ENCODE measurements at regions not wholly inside any gene's neighbourhood (a gene's known extent, or its start where the extent isn't known, plus 50 kb on each side); places are given as distances from the start of the nearest gene placed in this dataset.
"Not testable (repeated sequence)": the region's sequence is repeated elsewhere in the genome, so short reads cannot be mapped to it uniquely, and the experiment has no call there.

GRCh38 chr21:41616031-41616591, 108.2 kb upstream of the TMPRSS2 start:
- H3K9me3 Mint-ChIP-seq = no peaks in the 10 kb centered on the region
- H3K4me3 Mint-ChIP-seq (ENCODE audit: low read depth) = no peak overlapping the region
- no peaks in the 10 kb centered on the region for H3K36me3 Mint-ChIP-seq (ENCODE audit: low read depth)
- no peak overlapping the region for H3K27ac Mint-ChIP-seq
- no peaks in the 10 kb centered on the region for H3K4me1 Mint-ChIP-seq (ENCODE audit: low read depth)
- no peak for DNase-seq (ENCODE audit: low spot score)
- peaks cover 8% of the 10 kb centered on the region for H3K27me3 Mint-ChIP-seq (ENCODE audit: low read depth)
- intact Hi-C loops (cut with micrococcal nuclease) = no loop called here

- Mint-ChIP-seq H3K4me3 (ENCODE audit: low read depth) (no peak overlapping the region), H3K27ac (no peak overlapping the region), H3K9me3 (no peaks in the 10 kb centered on the region), H3K27me3 (ENCODE audit: low read depth) (peaks cover 8% of the 10 kb centered on the region), H3K4me1 (ENCODE audit: low read depth) (no peaks in the 10 kb centered on the region), H3K36me3 (ENCODE audit: low read depth) (no peaks in the 10 kb centered on the region)
- no peak for DNase-seq (ENCODE audit: low spot score)
- intact Hi-C loops (cut with micrococcal nuclease) = no loop called here
Observed at GRCh38 chr21:41615613-41616012, 107.7 kb upstream of the TMPRSS2 start.

- Mint-ChIP-seq H3K9me3 (no peaks in the 10 kb centered on the region), H3K27ac (no peak overlapping the region), H3K4me1 (ENCODE audit: low read depth) (no peaks in the 10 kb centered on the region), H3K27me3 (ENCODE audit: low read depth) (peaks cover 8% of the 10 kb centered on the region), H3K4me3 (ENCODE audit: low read depth) (no peak overlapping the region), H3K36me3 (ENCODE audit: low read depth) (no peaks in the 10 kb centered on the region)
- DNase-seq (ENCODE audit: low spot score) = no peak
- intact Hi-C loops (cut with micrococcal nuclease) = no loop called here
Observed at GRCh38 chr21:41614511-41614910, 106.6 kb upstream of the TMPRSS2 start.

DNA sequence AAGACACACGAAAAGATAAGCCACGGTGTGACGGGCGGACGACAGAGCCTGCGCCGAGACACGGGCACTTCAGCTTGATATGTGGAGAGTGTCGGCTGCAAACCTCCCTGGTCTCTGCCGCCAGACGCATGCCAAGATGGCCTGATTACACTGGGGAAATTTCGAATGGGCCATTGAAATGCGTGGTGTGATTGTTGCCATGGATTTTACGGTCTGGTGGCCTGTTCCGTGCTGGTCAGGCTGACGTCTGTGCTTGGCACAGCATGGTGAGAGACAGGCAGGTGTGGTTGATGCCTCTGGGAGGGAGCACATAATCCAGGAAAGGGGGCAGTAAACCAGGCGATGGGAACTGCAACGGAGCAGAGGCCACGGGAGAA, 105.6 kb upstream of the TMPRSS2 start:
- Mint-ChIP-seq H3K36me3 (ENCODE audit: low read depth) (no peaks in the 10 kb centered on the region), H3K4me3 (ENCODE audit: low read depth) (no peak overlapping the region), H3K4me1 (ENCODE audit: low read depth) (no peaks in the 10 kb centered on the region), H3K27ac (no peak overlapping the region), H3K27me3 (ENCODE audit: low read depth) (peaks cover 8% of the 10 kb centered on the region), H3K9me3 (no peaks in the 10 kb centered on the region)
- no peak for DNase-seq (ENCODE audit: low spot score)
- intact Hi-C loops (cut with micrococcal nuclease) = loop anchor here (2.0 kb wide), 1 partner anchor 503 kb away; no protein-coding TSS in a partner anchor

GRCh38 chr21:41612674-41613532, 104.9 kb upstream of the TMPRSS2 start:
- H3K36me3 Mint-ChIP-seq (ENCODE audit: low read depth) = no peaks in the 10 kb centered on the region
- H3K4me1 Mint-ChIP-seq (ENCODE audit: low read depth) = no peaks in the 10 kb centered on the region
- H3K27ac Mint-ChIP-seq = no peak overlapping the region
- no peaks in the 10 kb centered on the region for H3K9me3 Mint-ChIP-seq
- H3K4me3 Mint-ChIP-seq (ENCODE audit: low read depth) = no peak overlapping the region
- peaks cover 8% of the 10 kb centered on the region for H3K27me3 Mint-ChIP-seq (ENCODE audit: low read depth)
- no peak for DNase-seq (ENCODE audit: low spot score)
- intact Hi-C loops (cut with micrococcal nuclease) = loop anchor here (2.0 kb wide), 1 partner anchor 504 kb away; no protein-coding TSS in a partner anchor

DNA sequence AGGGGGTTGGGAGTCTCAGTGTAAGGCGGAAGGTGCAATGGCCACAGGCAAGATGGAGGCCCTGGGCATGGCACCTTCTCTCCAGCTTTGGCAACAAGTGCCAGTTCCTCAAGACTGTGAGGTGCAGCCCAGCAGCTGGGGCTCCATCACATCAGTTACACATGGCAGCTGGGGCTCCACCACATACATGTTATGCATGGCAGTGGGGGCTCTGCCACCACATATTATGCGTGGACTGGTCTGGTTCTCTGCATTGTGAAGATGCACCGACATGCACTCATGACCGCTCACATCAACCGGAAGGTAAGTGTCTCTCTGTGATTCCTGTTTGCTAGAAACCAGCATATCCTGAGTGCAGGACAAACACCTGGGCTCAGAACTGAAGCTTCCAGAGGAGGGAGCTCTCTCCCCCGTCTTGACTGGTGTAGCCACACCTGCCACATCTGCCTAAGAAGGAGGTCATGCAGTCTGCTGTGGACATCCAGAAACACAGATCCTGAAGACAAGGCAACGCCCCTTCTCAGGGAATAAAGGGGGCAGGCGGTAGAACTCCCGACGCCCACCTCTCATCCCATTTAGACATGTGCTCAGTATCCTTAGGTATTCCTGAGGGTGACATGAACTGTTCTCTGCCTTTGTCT, 104.1 kb upstream of the TMPRSS2 start:
- Mint-ChIP-seq H3K4me1 (ENCODE audit: low read depth) (no peaks in the 10 kb centered on the region), H3K36me3 (ENCODE audit: low read depth) (no peaks in the 10 kb centered on the region), H3K27ac (no peak overlapping the region), H3K9me3 (no peaks in the 10 kb centered on the region), H3K27me3 (ENCODE audit: low read depth) (peaks cover 8% of the 10 kb centered on the region), H3K4me3 (ENCODE audit: low read depth) (no peak overlapping the region)
- no peak for DNase-seq (ENCODE audit: low spot score)
- intact Hi-C loops (cut with micrococcal nuclease) = loop anchor here (2.0 kb wide), 1 partner anchor 505 kb away; no protein-coding TSS in a partner anchor

DNA sequence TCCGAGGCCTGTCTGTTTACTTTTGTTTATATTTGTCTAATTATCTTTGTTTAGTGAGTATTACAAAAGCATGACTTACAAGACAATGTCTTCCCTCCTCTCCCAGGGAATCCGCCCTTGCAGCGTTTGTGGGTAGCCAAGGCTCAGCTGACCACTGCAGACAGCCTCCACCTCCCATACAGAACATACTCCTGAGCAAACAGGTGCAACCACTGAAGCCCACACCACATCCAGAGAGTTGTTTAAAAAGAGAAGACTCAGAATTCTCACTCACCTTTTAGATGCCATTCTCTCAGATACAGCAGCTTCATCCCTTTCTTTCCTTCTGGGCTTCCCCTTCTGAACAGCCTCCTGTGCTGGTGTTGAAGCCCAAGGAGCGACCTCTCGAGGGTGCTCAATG, 103.5 kb upstream of the TMPRSS2 start:
- Mint-ChIP-seq H3K4me1 (ENCODE audit: low read depth) (no peaks in the 10 kb centered on the region), H3K27me3 (ENCODE audit: low read depth) (peaks cover 5% of the 10 kb centered on the region), H3K9me3 (no peaks in the 10 kb centered on the region), H3K4me3 (ENCODE audit: low read depth) (no peak overlapping the region), H3K27ac (no peak overlapping the region), H3K36me3 (ENCODE audit: low read depth) (no peaks in the 10 kb centered on the region)
- DNase-seq (ENCODE audit: low spot score) = no peak
- intact Hi-C loops (cut with micrococcal nuclease) = no loop called here

GRCh38 chr21:41610840-41611115, 102.8 kb upstream of the TMPRSS2 start:
- H3K36me3 Mint-ChIP-seq (ENCODE audit: low read depth); H3K4me1 Mint-ChIP-seq (ENCODE audit: low read depth); H3K4me3 Mint-ChIP-seq (ENCODE audit: low read depth); DNase-seq (ENCODE audit: low spot score); H3K9me3 Mint-ChIP-seq; H3K27me3 Mint-ChIP-seq (ENCODE audit: low read depth); intact Hi-C loops (cut with micrococcal nuclease); H3K27ac Mint-ChIP-seq: not testable (repeated sequence)

- intact Hi-C loops (cut with micrococcal nuclease) = no loop called here
- no peak for DNase-seq (ENCODE audit: low spot score)
- Mint-ChIP-seq H3K4me3 (ENCODE audit: low read depth) (no peak overlapping the region), H3K27me3 (ENCODE audit: low read depth) (peaks cover 5% of the 10 kb centered on the region), H3K36me3 (ENCODE audit: low read depth) (no peaks in the 10 kb centered on the region), H3K27ac (no peak overlapping the region), H3K4me1 (ENCODE audit: low read depth) (no peaks in the 10 kb centered on the region), H3K9me3 (no peaks in the 10 kb centered on the region)
Observed at GRCh38 chr21:41610042-41610839, 102.3 kb upstream of the TMPRSS2 start.

GRCh38 chr21:41606706-41607105, 98.7 kb upstream of the TMPRSS2 start:
- Mint-ChIP-seq H3K4me1 (ENCODE audit: low read depth) (no peaks in the 10 kb centered on the region), H3K27ac (no peak overlapping the region), H3K9me3 (no peaks in the 10 kb centered on the region), H3K36me3 (ENCODE audit: low read depth) (no peaks in the 10 kb centered on the region), H3K4me3 (ENCODE audit: low read depth) (no peak overlapping the region), H3K27me3 (ENCODE audit: low read depth) (peaks cover 4% of the 10 kb centered on the region)
- intact Hi-C loops (cut with micrococcal nuclease) = no loop called here
- DNase-seq (ENCODE audit: low spot score) = no peak

DNA sequence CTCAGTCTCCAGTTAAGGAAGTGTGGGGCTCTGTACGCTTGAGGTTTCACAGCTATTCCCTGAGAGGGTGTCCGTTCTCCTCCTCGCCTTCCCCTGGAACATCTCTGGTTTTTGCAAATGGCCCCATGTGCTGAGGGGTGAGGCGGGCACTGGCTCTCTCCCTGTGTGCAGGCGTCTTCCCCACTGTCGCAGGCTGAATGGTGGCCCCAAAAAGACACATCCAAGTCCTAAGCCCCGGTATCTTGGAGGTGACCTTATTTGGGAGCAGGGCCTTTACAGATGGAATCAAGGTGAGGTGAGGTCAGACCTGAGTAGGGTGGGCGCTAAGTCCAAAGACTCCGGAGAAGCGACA, 98.0 kb upstream of the TMPRSS2 start:
- Mint-ChIP-seq H3K9me3 (no peaks in the 10 kb centered on the region), H3K36me3 (ENCODE audit: low read depth) (no peaks in the 10 kb centered on the region), H3K27me3 (ENCODE audit: low read depth) (no peaks in the 10 kb centered on the region), H3K4me3 (ENCODE audit: low read depth) (no peak overlapping the region), H3K27ac (no peak overlapping the region), H3K4me1 (ENCODE audit: low read depth) (no peaks in the 10 kb centered on the region)
- DNase-seq (ENCODE audit: low spot score) = no peak
- intact Hi-C loops (cut with micrococcal nuclease) = no loop called here

DNA sequence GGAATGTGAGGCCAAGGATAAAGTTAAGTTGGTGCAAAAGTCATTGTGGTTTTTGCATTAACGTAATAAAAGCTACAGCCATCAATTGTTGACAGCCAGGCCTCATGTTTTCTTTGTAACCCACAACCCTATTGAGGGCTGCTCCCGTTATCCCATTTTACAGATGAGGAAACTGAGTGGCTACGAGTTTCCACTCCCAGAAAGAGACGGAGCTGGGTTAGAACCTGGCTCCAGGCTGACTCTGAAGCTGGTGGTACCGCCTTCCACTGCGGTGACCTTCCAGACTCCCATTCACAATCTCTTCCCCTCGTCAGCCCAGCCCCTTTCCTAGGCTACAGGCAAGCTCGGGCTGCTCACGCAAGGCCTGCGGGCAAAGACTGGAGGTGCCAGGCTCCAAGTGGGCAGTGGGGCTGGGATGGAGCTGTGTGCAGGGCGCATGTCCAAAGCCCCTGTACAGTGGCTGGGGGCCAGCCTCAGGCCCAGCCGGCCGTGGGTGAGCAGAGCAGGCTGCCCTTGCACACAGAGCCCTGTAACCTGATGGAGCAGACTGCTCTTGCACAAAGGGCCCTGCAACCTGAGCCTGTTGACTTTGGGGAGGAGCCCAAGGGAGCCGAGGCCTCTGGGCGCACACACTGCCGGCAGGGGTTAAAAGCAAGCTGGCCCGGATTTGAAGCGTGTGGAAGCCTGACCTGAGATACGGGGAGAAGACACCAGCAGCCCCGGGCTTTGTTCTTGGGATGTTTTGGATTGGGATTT, 97.4 kb upstream of the TMPRSS2 start:
- intact Hi-C loops (cut with micrococcal nuclease) = no loop called here
- no peaks in the 10 kb centered on the region for H3K36me3 Mint-ChIP-seq (ENCODE audit: low read depth)
- H3K27ac Mint-ChIP-seq = no peak overlapping the region
- DNase-seq (ENCODE audit: low spot score) = no peak
- H3K4me3 Mint-ChIP-seq (ENCODE audit: low read depth) = no peak overlapping the region
- no peaks in the 10 kb centered on the region for H3K27me3 Mint-ChIP-seq (ENCODE audit: low read depth)
- H3K4me1 Mint-ChIP-seq (ENCODE audit: low read depth) = no peaks in the 10 kb centered on the region
- H3K9me3 Mint-ChIP-seq = no peaks in the 10 kb centered on the region
